ENCODE measurements at regions not wholly inside any gene's neighbourhood (a gene's known extent, or its start where the extent isn't known, plus 50 kb on each side); places are given as distances from the start of the nearest gene placed in this dataset.

- TF ChIP-seq POLR2AphosphoS5 (IDR thresholded peaks at IDR 0.05; ENCODE audit: borderline replicate concordance, low read depth, low read length) (no peak), EZH2 (IDR thresholded peaks at IDR 0.05) (no peak), FOXP2 (optimal IDR thresholded peaks at IDR 0.05; ENCODE audit: control extremely low read depth, extremely low read length, insufficient read depth) (no peak)
Measured at GRCh38 chr1:90154711-90155110, 159.8 kb downstream of the ZNF326 start.
